ENCODE measurements at regions not wholly inside any gene's neighbourhood (a gene's known extent, or its start where the extent isn't known, plus 50 kb on each side); places are given as distances from the start of the nearest gene placed in this dataset.

- TF ChIP-seq BHLHE40 (IDR thresholded peaks at IDR 0.05; ENCODE audit: borderline replicate concordance), result no peak
- no peak for TF ChIP-seq SP1 (IDR thresholded peaks at IDR 0.05)
- TF ChIP-seq HDGF (IDR thresholded peaks at IDR 0.05; ENCODE audit: borderline replicate concordance), result no peak
- no peak for TF ChIP-seq PKNOX1 (IDR thresholded peaks at IDR 0.05)
- no peak for TF ChIP-seq FOXM1 (IDR thresholded peaks at IDR 0.05; ENCODE audit: borderline replicate concordance)
- TF ChIP-seq ELF4 (IDR thresholded peaks at IDR 0.05), result no peak
- TF ChIP-seq TARDBP (IDR thresholded peaks at IDR 0.05), result no peak
- TF ChIP-seq ZNF384 (IDR thresholded peaks at IDR 0.05), result no peak
- TF ChIP-seq SUZ12 (IDR thresholded peaks at IDR 0.05), result no peak
- no peak for TF ChIP-seq LEF1 (IDR thresholded peaks at IDR 0.05; ENCODE audit: borderline replicate concordance)
Measured at GRCh38 chr4:173696551-173696950, 166.5 kb upstream of the HAND2 start.

Measured in HEK293T (cell line).